Keratinocyte (primary cell): ENCODE measurements at regions not wholly inside any gene's neighbourhood (a gene's known extent, or its start where the extent isn't known, plus 50 kb on each side); places are given as distances from the start of the nearest gene placed in this dataset.

Experiments
- DNase-seq: peaks from one replicate; pipeline ENCODE4 v3.0.0-alpha.2; 2011; ENCODE audit warnings: low read depth, missing footprints, low spot score
- FAIRE-seq: peaks from 2 replicates; lab custom pipeline; 2011; peaks lifted over from hg19 to GRCh38; lab: Jason Lieb, UNC
- H2AFZ ChIP-seq: 2 replicates; pipeline ENCODE4 v1.6.0; 2012; ENCODE audit warnings: low read length, control low read depth, inconsistent platforms; ENCODE audit not compliant: control insufficient read depth
- H3K27ac ChIP-seq: 2 replicates; pipeline ENCODE4 v1.5.1; 2011; ENCODE audit warnings: low read length; ENCODE audit not compliant: control insufficient read depth, insufficient read depth
- H3K27me3 ChIP-seq: 3 replicates; pipeline ENCODE4 v1.6.0; 2011; ENCODE audit warnings: low read length; ENCODE audit not compliant: control insufficient read depth, insufficient read depth; ENCODE audit errors: extremely low read depth
- H3K36me3 ChIP-seq, 2 experiments: 2 replicates in 1 of 2; 3 replicates in 1 of 2; pipeline ENCODE4 v1.5.1; 2011; ENCODE audit warnings: low read length in 2 of 2, mild to moderate bottlenecking in 1 of 2; ENCODE audit not compliant: control insufficient read depth in 2 of 2, insufficient read depth in 2 of 2; ENCODE audit errors: extremely low read depth in 1 of 2
- H3K4me1 ChIP-seq: 3 replicates; pipeline ENCODE4 v1.5.1; 2011; ENCODE audit warnings: low read length; ENCODE audit not compliant: control insufficient read depth, insufficient read depth; ENCODE audit errors: extremely low read depth
- H3K4me2 ChIP-seq: 3 replicates; pipeline ENCODE4 v1.6.0; 2011; ENCODE audit warnings: low read depth, low read length; ENCODE audit not compliant: control insufficient read depth, insufficient read depth; ENCODE audit errors: extremely low read depth
- H3K4me3 ChIP-seq, 3 experiments: fragments of 200-600 bp in 1 of 3; sonication (generic) in 1 of 3; 2 replicates in 2 of 3; 3 replicates in 1 of 3; pipeline ENCODE4 v1.5.1; 2011 to 2016; ENCODE audit warnings: low read length in 3 of 3, mild to moderate bottlenecking in 3 of 3, control low read depth in 2 of 3, inconsistent platforms in 1 of 3, low read depth in 1 of 3, mixed read lengths in 1 of 3, mixed run types in 1 of 3, moderate library complexity in 1 of 3; ENCODE audit not compliant: control insufficient read depth in 2 of 3, insufficient read depth in 2 of 3; ENCODE audit errors: extremely low read depth in 1 of 3
- H3K79me2 ChIP-seq: 2 replicates; pipeline ENCODE4 v1.6.0; 2012; ENCODE audit warnings: low read length; ENCODE audit not compliant: control insufficient read depth, insufficient read depth
- H3K9ac ChIP-seq: 3 replicates; pipeline ENCODE4 v1.6.0; 2011; ENCODE audit warnings: low read length; ENCODE audit not compliant: control insufficient read depth, insufficient read depth; ENCODE audit errors: extremely low read depth
- H3K9me1 ChIP-seq: 3 replicates; pipeline ENCODE4 v1.6.0; 2011; ENCODE audit warnings: low read length; ENCODE audit not compliant: control insufficient read depth, insufficient read depth; ENCODE audit errors: extremely low read depth
- H3K9me3 ChIP-seq: 2 replicates; pipeline ENCODE4 v1.5.1; 2012; ENCODE audit warnings: low read depth, low read length; ENCODE audit not compliant: control insufficient read depth
- H4K20me1 ChIP-seq: 3 replicates; pipeline ENCODE4 v1.6.0; 2011; ENCODE audit warnings: low read length; ENCODE audit not compliant: control insufficient read depth, insufficient read depth; ENCODE audit errors: extremely low read depth
- EZH2 ChIP-seq: IDR thresholded peaks from one replicate; pipeline ENCODE4 v1.6.1; 2012; ENCODE audit warnings: inconsistent platforms, mild to moderate bottlenecking, low read length, moderate library complexity
- dilution Hi-C: fragments of 300-500 bp; cut with MboI; formaldehyde crosslinking; loops from one replicate; pipeline ENCODE4 v1.7.0; 2020; ENCODE audit warnings: low sequenced_read_pairs; ENCODE audit not compliant: extremely low pct_ligation_motif_present
- TF ChIP-seq, protein P1 (sequence below), 3 experiments: IDR thresholded peaks in 1 of 3; conservative IDR thresholded peaks in 1 of 3; optimal IDR thresholded peaks in 1 of 3; 2 replicates in 2 of 3; 3 replicates in 1 of 3; pipeline versions ENCODE3 to v1.5.1; 2011; ENCODE audit warnings: low read length in 3 of 3, mild to moderate bottlenecking in 3 of 3, moderate library complexity in 2 of 3, control low read depth in 1 of 3, inconsistent platforms in 1 of 3; ENCODE audit not compliant: insufficient read depth in 2 of 3; ENCODE audit errors: extremely low read depth in 1 of 3

DNA sequence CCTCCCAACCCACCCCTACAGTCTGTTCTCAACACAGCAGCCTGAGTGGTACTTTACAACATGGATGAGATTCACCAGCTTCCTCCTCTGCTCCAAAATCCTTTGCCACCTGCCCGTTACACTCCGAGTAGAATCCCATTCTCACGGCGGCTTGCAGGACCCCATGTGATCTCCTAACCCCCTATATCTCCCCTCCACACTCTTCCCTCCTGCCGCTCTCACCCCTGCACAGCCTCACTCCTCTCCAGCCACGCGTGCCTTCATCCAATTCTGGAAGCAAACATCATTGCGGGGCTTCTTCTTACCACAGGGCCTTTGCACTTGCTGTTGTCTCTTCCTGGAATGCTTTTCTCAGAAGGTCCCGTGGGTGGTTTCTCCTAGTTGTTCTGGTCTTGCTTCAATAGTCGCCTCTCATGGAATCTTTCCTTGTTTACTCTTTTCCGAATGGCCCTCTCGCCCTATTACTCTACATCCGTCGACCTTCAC, 472.3 kb downstream of the CDH26 start:
- DNase-seq = no peak
- no peak overlapping the region for H3K4me3 ChIP-seq
- no peaks in the 10 kb centered on the region for H3K36me3 ChIP-seq
- no peaks in the 10 kb centered on the region for H3K9me3 ChIP-seq
- H3K27ac ChIP-seq = no peak overlapping the region
- no peaks in the 10 kb centered on the region for H3K4me1 ChIP-seq
- no peaks in the 10 kb centered on the region for H3K9me1 ChIP-seq
- H3K79me2 ChIP-seq = no peaks in the 10 kb centered on the region
- TF ChIP-seq EZH2 = no peak
- TF ChIP-seq, protein P1, sequence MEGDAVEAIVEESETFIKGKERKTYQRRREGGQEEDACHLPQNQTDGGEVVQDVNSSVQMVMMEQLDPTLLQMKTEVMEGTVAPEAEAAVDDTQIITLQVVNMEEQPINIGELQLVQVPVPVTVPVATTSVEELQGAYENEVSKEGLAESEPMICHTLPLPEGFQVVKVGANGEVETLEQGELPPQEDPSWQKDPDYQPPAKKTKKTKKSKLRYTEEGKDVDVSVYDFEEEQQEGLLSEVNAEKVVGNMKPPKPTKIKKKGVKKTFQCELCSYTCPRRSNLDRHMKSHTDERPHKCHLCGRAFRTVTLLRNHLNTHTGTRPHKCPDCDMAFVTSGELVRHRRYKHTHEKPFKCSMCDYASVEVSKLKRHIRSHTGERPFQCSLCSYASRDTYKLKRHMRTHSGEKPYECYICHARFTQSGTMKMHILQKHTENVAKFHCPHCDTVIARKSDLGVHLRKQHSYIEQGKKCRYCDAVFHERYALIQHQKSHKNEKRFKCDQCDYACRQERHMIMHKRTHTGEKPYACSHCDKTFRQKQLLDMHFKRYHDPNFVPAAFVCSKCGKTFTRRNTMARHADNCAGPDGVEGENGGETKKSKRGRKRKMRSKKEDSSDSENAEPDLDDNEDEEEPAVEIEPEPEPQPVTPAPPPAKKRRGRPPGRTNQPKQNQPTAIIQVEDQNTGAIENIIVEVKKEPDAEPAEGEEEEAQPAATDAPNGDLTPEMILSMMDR (optimal IDR thresholded peaks at IDR 0.05 in 1 of 3, IDR thresholded peaks at IDR 0.05 in 1 of 3, conservative IDR thresholded peaks at IDR 0.05 in 1 of 3; ENCODE audit: extremely low read depth in 1 of 3, insufficient read depth in 2 of 3, low read length in 3 of 3) = no peak
- no peaks in the 10 kb centered on the region for H4K20me1 ChIP-seq
- peaks cover 4% of the 10 kb centered on the region for H3K27me3 ChIP-seq
- H3K9ac ChIP-seq = no peak overlapping the region
- no peak for FAIRE-seq
- H3K4me2 ChIP-seq = no peak overlapping the region
- no peak overlapping the region for H2AFZ ChIP-seq
- dilution Hi-C loops = no loop called here

DNA sequence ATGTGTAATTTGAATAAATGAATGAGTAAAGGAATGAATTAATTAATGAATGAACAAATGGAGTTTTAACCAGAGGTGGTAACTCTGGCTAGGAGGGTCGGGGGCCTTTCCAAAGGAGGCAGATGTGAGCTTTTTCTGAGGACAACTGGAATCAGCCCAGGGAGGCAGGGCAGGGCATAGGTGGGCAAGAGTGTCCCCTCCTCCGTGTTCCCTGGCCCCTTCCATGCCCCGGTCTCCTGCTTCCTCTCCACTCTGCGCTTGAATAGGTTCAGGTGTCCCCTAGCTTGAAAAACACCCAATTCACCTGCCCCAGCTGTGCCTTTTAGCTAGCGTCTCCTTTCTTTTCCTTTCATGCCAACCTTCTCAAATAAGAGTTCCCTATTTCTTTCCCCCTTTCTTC, 473.1 kb downstream of the CDH26 start:
- H3K9me1 ChIP-seq = no peaks in the 10 kb centered on the region

More for the DNA sequence above, 473.1 kb downstream of the CDH26 start:
- H3K79me2 ChIP-seq = no peaks in the 10 kb centered on the region
- no peak overlapping the region for H3K9ac ChIP-seq
- no peak for FAIRE-seq
- DNase-seq = no peak
- TF ChIP-seq EZH2 = no peak
- TF ChIP-seq, protein P1 (optimal IDR thresholded peaks at IDR 0.05 in 1 of 3, IDR thresholded peaks at IDR 0.05 in 1 of 3, conservative IDR thresholded peaks at IDR 0.05 in 1 of 3; ENCODE audit: extremely low read depth in 1 of 3, insufficient read depth in 2 of 3, low read length in 3 of 3) = no peak
- H3K4me2 ChIP-seq = no peak overlapping the region
- H3K9me3 ChIP-seq = no peaks in the 10 kb centered on the region
- H3K27me3 ChIP-seq = peaks cover 8% of the 10 kb centered on the region
- no peaks in the 10 kb centered on the region for H3K4me1 ChIP-seq
- H2AFZ ChIP-seq = no peak overlapping the region
- H3K4me3 ChIP-seq = no peak overlapping the region
- no peaks in the 10 kb centered on the region for H3K36me3 ChIP-seq
- H3K27ac ChIP-seq = no peak overlapping the region
- no peaks in the 10 kb centered on the region for H4K20me1 ChIP-seq
- dilution Hi-C loops = no loop called here
